Right renal cortex interstitium (tissue), 3 donors: ENCODE measurements at regions not wholly inside any gene's neighbourhood (a gene's known extent, or its start where the extent isn't known, plus 50 kb on each side); places are given as distances from the start of the nearest gene placed in this dataset.
A peak's percentile ranks its signal among the peaks of the same experiment; 100 is the strongest.
"Not testable (repeated sequence)": the region's sequence is repeated elsewhere in the genome, so short reads cannot be mapped to it uniquely, and the experiment has no call there.

Experiments used
- DNase-seq, 3 donors: peaks; one replicate each; pipeline ENCODE4 v3.0.0-alpha.2; 2013; ENCODE audit warnings: low read depth in 3 of 3, low spot score in 2 of 3

DNA sequence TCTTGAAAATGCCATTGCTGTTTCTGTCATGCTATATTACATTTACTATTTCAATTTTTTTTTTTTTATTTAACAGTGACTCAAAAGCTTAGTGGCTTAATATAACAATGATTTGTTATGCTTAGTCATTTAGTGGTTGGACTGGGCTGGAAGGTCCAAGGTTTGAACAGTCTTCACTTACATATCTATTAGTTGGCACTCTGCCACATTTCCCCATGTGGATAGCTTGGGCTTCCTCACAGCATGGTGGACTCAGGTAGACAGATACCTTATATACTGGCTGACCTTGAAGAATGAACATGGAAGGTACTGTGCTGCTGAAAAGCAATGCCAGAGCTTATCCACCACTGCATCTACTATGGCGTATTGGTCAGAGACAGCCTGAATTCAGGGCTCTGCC lies 909.5 kb upstream of the SOX11 start:
- DNase-seq = no peak

GRCh38 chr2:4791488-4791887 lies 900.7 kb upstream of the SOX11 start:
- no peak for DNase-seq

- DNase-seq = no peak
Measured at GRCh38 chr2:4792126-4792525, 900.1 kb upstream of the SOX11 start.

DNA sequence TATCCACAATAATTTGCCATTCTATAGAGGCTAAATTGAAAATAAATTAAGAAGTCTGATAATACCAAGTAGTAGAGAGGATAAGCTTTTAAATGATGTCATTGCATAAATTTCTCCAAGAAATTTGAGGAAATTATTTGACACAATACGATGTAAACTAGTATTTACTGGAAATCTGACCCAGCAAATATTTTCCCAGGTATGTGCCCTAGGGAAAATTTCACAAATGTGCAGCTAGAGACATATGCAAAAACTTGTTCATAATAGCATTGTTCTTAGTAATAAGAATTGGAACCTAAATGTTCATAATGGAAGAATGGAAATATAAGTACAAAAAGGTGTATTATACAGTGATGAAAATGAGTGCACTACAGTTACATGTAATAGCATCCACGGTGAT lies 888.8 kb upstream of the SOX11 start:
- no peak for DNase-seq

- not testable (repeated sequence) for DNase-seq
Measured at GRCh38 chr2:4814137-4814536, 878.0 kb upstream of the SOX11 start.

- no peak for DNase-seq
Measured at GRCh38 chr2:4827836-4828235, 864.3 kb upstream of the SOX11 start.

DNA sequence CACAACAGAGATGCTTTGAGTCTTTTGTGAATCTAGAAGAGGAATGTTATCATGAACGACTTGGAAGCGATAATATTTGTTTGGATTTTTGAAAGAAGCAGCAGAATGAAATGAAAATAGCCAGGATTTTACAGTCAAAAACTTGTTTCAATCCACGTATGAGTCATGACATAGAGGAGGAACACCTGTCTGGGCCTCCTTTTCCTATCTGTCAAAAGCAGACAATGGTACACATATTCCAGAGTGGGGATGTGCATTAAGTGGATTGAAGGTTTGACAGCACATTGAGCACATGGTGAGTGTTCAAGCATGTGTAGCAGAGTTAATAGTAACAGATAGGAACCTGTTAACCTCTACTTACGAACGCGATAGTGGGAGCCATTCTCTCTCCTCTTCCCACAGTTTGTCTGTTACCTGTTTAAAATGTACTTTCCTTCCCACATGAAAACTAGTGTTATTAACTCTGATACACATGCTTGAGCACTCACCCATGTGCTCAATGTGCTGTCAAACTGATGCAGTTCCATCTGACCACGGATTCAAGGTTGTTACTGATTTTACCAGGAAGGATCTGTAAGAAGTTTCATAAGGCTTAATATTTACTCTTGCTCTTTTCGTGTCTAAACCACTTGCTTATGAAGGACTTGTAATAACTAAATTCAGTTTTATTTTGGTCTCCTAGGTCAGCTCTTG lies 863.4 kb upstream of the SOX11 start:
- no peak for DNase-seq

- DNase-seq = no peak
Measured at GRCh38 chr2:4831751-4832150, 860.4 kb upstream of the SOX11 start.

GRCh38 chr2:4832642-4833041 lies 859.5 kb upstream of the SOX11 start:
- DNase-seq = no peak

DNA sequence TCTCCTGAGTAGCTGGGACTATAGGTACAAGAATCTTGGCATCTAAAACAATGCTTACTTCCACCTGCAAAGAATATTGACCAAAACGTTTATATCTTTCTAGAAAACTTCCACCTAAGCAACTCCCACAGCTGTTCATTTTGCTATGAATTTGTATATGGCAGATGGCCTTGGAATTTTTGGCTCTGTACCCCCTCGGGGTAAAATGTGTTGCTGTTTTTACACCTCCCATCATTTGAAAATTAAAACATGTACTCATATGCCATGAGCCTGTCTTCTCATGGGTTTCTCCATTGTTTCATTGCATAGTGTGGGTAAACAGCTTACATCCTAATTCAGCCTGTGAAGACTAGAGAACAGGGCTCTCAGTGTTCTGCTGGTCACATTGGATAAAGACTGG lies 853.6 kb upstream of the SOX11 start:
- no peak for DNase-seq

- peak; percentile 27 to 51 (median 41) for DNase-seq
Measured at GRCh38 chr2:4840791-4841190, 851.4 kb upstream of the SOX11 start.

GRCh38 chr2:4844881-4845280 lies 847.3 kb upstream of the SOX11 start:
- no peak for DNase-seq

DNA sequence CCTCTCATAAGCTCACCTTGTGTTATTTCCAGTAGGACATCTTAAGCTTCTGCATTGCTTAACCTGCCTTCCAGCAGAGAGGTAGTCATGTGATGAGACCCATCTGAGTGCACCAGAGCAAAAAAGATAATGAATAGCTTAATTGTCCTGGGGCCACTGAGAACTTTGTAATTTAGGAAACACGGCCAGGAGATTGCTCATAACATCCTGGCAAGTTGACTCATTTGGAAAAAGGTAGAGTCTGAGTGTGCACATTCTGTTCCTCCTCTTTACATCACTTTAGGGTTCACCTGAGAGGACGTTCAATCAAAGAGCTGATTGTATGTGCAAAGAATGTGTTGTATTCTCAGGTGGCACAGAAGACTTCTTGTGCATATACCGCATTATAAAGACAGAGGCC lies 830.2 kb upstream of the SOX11 start:
- no peak for DNase-seq

DNA sequence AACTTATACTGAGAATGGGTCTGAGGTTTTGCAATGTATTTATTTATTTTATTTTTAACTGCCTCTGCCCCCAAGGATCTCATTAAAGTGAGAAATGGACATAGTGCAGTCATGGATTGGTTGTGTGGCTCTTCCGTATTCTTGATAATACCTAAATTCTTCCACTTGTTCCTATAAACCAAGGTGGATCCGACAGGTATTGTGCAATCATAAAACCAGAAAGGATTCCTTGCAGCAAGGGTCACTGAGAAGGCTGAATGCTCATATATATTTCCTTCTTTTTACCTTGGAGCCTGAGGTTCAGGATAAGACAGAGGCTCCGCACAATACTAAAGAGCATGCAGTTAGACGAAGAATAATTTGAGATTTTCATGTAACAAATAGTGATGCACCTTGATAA lies 826.0 kb upstream of the SOX11 start:
- DNase-seq = no peak

GRCh38 chr2:4868466-4868865 lies 823.7 kb upstream of the SOX11 start:
- DNase-seq = no peak

GRCh38 chr2:4869154-4869553 lies 823.0 kb upstream of the SOX11 start:
- no peak for DNase-seq

- no peak for DNase-seq
Measured at GRCh38 chr2:4873364-4873763, 818.8 kb upstream of the SOX11 start.

- no peak for DNase-seq
Measured at GRCh38 chr2:4873876-4874593, 818.1 kb upstream of the SOX11 start.

GRCh38 chr2:4882421-4882820 lies 809.8 kb upstream of the SOX11 start:
- DNase-seq = peak in 1 of 3 donors; percentile 16

GRCh38 chr2:4882941-4883340 lies 809.2 kb upstream of the SOX11 start:
- DNase-seq = no peak

DNA sequence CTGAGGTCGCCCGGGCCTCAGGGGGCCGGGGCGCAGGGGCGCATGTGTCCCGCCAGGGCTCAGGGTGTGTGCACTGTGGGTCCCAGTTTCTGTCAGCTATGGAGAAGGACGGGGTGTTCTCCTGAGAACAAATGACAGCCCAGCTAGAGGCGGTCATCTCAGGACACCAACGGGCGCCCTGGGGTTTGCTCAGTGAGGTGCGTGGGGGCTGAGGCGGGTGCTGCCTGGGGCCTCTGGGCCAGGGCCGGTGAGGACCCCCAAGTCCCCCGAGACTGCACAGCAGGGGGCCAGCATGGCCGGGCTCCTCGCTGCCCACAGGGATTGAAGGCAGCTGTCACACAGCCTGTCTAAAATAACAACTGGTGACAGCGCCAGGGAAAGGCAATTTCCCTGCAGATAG lies 808.8 kb upstream of the SOX11 start:
- DNase-seq = no peak

DNA sequence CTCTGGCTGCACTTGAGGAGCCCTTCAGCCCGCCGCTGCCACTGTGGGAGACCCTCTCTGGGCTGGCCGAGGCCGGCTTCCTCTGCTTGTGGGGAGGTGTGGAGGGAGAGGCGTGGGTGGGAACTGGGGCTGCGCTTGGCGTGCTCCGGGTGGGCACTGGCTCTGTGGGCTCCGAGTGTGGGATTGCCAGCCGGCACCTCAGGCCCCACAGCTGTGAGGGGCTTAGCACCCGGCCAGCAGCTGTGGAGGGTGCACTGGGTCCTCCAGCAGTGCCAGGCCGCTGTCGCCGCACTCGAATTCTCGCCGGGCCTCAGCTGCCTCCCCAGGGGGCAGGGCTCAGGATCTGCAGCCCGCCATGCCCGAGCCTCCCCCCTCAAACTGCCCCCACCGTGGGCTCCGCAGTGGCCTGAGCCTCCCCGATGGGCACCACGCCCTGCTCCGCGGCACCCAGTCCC lies 808.0 kb upstream of the SOX11 start:
- no peak for DNase-seq
